Uterus (tissue), 3 donors: ENCODE measurements at regions not wholly inside any gene's neighbourhood (a gene's known extent, or its start where the extent isn't known, plus 50 kb on each side); places are given as distances from the start of the nearest gene placed in this dataset.

Experiments
- DNase-seq, 2 donors: peaks; one replicate each; pipeline ENCODE4 v3.0.0-alpha.2; 2019 to 2020
- H3K27ac ChIP-seq, 2 donors: fragments of 200-600 bp; sonication (generic); 1 replicate in 1 of 2; 2 replicates in 1 of 2; pipeline ENCODE4 v1.5.1; 2016 to 2018
- H3K27me3 ChIP-seq, 2 donors: fragments of 200-600 bp; sonication (generic); one replicate each; pipeline ENCODE4 v1.5.1; 2018 to 2019; ENCODE audit warnings: control low read depth in 1 of 2
- H3K36me3 ChIP-seq, 2 donors: fragments of 200-600 bp; sonication (generic); one replicate each; pipeline ENCODE4 v1.5.1; 2019; ENCODE audit warnings: control low read depth in 1 of 2
- H3K4me1 ChIP-seq, 2 donors: fragments of 200-600 bp; sonication (generic); one replicate each; pipeline ENCODE4 v1.5.1; 2018 to 2019; ENCODE audit warnings: control low read depth in 1 of 2
- H3K4me3 ChIP-seq, 2 donors: fragments of 200-600 bp; sonication (generic); 1 replicate in 1 of 2; 2 replicates in 1 of 2; pipeline ENCODE4 v1.5.1; 2018 to 2019; ENCODE audit warnings: mild to moderate bottlenecking in 1 of 2
- H3K9me3 ChIP-seq, 2 donors: fragments of 200-600 bp; sonication (generic); one replicate each; pipeline ENCODE4 v1.5.1; 2019; ENCODE audit warnings: control low read depth in 1 of 2
- POLR2A ChIP-seq, 2 donors: fragments of 450-650 bp; IDR thresholded peaks; one replicate each; pipeline ENCODE4 v1.6.1; 2016; ENCODE audit warnings: antibody characterized with exemption in 2 of 2, mild to moderate bottlenecking in 1 of 2, moderate library complexity in 1 of 2
- intact Hi-C: fragments of 100-400 bp; cut with DNase I; formaldehyde crosslinking; loops from one replicate; pipeline ENCODE4 v1.15.1; 2023; ENCODE audit warnings: low total_unique reads
- TF ChIP-seq, protein P1 (sequence below), 4 experiments: fragments of 200-600 bp in 2 of 4; fragments of 450-650 bp in 2 of 4; sonication (generic) in 2 of 4; IDR thresholded peaks; one replicate each; pipeline ENCODE4 v1.5.1; 2016 to 2019; ENCODE audit warnings: antibody characterized with exemption in 4 of 4, mild to moderate bottlenecking in 2 of 4, moderate library complexity in 1 of 4
- donor health status: DM: yes; HTN: yes; CAD: no.

DNA sequence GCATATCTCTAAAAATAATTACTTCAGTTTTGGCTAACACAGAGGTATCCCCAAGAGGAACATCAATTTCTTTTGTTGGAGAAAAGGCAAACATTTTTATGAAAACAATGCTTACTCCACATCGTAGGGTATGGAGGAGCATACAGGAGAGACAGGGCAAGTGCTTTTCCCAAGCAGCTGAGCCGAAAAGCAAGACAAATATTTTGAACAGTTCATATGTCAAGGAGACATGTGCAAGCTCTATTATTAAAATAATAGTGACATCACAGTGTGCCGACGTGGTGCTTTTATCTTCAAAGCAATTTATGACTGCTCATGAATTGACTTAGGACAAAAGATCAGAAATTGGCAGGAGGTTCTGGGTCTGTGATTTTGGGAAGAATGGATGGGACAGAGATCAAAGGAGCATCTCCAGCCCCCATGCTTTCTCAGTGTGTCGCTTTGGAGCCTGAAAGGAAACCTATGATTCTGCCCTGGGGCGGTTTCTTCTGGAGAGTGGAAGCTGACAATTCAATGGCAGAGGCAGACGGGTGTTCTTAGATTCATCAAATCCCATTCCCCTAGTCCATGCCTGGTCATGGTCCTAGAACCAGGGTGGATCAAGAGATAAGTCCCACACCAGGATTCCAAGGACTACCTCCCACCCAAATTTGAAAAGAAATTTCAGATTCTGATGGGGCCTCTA lies 97.1 kb downstream of the JCAD start:
- no peak for TF ChIP-seq POLR2A (IDR thresholded peaks at IDR 0.05)
- TF ChIP-seq, protein P1, sequence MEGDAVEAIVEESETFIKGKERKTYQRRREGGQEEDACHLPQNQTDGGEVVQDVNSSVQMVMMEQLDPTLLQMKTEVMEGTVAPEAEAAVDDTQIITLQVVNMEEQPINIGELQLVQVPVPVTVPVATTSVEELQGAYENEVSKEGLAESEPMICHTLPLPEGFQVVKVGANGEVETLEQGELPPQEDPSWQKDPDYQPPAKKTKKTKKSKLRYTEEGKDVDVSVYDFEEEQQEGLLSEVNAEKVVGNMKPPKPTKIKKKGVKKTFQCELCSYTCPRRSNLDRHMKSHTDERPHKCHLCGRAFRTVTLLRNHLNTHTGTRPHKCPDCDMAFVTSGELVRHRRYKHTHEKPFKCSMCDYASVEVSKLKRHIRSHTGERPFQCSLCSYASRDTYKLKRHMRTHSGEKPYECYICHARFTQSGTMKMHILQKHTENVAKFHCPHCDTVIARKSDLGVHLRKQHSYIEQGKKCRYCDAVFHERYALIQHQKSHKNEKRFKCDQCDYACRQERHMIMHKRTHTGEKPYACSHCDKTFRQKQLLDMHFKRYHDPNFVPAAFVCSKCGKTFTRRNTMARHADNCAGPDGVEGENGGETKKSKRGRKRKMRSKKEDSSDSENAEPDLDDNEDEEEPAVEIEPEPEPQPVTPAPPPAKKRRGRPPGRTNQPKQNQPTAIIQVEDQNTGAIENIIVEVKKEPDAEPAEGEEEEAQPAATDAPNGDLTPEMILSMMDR (IDR thresholded peaks at IDR 0.05) = no peak
- Histone ChIP-seq H3K4me1 (no peaks in the 10 kb centered on the region), H3K27ac (no peak overlapping the region), H3K9me3 (no peaks in the 10 kb centered on the region), H3K36me3 (no peaks in the 10 kb centered on the region), H3K4me3 (no peak overlapping the region), H3K27me3 (no peaks in the 10 kb centered on the region)
- no peak for DNase-seq
- intact Hi-C loops = no loop called here

DNA sequence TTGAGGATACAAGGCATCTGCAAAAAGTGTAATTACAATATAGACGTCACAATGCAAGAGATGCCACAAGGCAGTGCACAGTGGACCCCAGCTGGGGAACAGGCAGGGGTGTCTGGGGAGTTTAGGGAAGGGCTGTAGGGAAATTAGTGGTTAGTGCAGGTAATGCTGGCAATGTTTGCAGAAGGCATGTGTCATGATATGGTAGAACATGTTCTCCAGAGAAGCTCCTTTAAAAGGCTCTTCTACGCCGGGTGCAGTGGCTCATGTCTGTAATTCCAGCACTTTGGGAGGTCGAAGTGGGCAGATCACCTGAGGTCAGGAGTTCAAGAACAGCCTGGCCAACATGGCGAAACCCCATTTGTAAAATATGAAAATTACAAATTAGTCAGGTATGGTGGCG lies 98.0 kb downstream of the JCAD start:
- Histone ChIP-seq H3K36me3 (no peaks in the 10 kb centered on the region), H3K4me3 (no peak overlapping the region), H3K4me1 (no peaks in the 10 kb centered on the region), H3K9me3 (no peaks in the 10 kb centered on the region), H3K27me3 (no peaks in the 10 kb centered on the region), H3K27ac (no peak overlapping the region)
- TF ChIP-seq, protein P1 (IDR thresholded peaks at IDR 0.05) = no peak
- TF ChIP-seq POLR2A (IDR thresholded peaks at IDR 0.05) = no peak
- DNase-seq = no peak
- intact Hi-C loops = no loop called here

DNA sequence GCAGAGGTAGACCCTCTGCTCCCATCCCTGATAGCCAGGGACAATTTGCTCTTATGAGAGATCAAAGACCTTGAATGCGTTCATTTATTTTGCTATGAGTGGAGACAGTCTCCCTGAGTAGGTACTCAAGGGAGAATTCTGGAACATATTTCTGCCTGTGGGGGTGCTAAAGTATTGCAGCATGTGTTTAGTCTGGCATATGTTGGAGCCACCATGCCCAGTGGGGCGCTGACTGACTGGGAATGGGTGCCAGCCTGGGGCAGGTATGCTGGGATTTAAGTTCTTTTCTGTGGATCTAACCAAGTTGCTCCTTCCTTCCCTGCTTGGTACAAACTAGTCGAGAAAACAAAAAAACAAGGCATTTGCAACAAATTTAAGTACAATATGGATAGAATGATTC lies 99.1 kb downstream of the JCAD start:
- H3K36me3 ChIP-seq = no peaks in the 10 kb centered on the region
- no peaks in the 10 kb centered on the region for H3K4me1 ChIP-seq
- intact Hi-C loops = no loop called here
- H3K4me3 ChIP-seq = no peak overlapping the region
- H3K9me3 ChIP-seq = no peaks in the 10 kb centered on the region
- H3K27me3 ChIP-seq = no peaks in the 10 kb centered on the region
- DNase-seq = no peak
- no peak for TF ChIP-seq POLR2A (IDR thresholded peaks at IDR 0.05)
- TF ChIP-seq, protein P1 (IDR thresholded peaks at IDR 0.05) = no peak
- H3K27ac ChIP-seq = no peak overlapping the region

DNA sequence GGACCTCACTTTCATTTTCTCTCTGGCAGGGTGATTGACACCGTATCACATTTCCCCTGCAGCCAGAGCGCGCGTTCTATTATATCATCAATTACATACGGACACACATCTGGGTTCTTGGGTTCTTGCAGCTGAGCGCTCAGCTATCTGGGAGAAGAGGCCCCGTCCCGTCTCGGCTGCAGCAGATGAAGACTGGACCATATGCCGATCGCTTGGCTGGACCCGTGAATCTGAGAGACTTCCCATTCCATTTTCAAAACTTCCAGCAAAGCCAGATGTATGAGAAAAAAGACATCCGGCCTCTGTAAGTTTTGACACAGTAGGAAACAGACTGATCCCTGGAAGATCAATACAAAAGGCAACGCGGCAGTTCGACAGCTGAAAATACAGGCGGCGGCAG lies 99.8 kb downstream of the JCAD start:
- TF ChIP-seq POLR2A (IDR thresholded peaks at IDR 0.05) = no peak
- TF ChIP-seq, protein P1 (IDR thresholded peaks at IDR 0.05) = no peak
- no peak overlapping the region for H3K4me3 ChIP-seq
- intact Hi-C loops = no loop called here
- DNase-seq = no peak
- H3K9me3 ChIP-seq = no peaks in the 10 kb centered on the region
- no peak overlapping the region for H3K27ac ChIP-seq
- no peaks in the 10 kb centered on the region for H3K36me3 ChIP-seq
- H3K27me3 ChIP-seq = no peaks in the 10 kb centered on the region
- H3K4me1 ChIP-seq = no peaks in the 10 kb centered on the region

DNA sequence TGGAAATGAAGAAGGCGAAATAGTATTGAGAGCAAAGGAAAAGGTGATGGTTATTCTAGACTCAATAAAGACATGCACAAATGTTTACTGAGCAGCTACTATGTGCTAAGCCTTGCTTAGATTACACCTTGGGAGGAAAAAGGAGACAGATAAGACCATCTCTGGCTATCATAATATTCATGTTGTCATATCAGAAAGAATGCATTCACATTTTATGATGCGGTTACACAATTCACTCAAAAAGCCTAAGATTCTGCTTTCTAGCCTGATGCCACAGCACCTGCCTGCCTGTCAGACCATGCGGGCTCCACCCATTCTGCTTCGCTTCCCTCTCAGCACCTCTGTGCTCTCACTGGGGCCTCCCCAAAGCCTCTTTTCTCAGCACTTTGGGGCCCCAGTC lies 100.9 kb downstream of the JCAD start:
- no peak for DNase-seq
- Histone ChIP-seq H3K9me3 (no peaks in the 10 kb centered on the region), H3K36me3 (no peaks in the 10 kb centered on the region), H3K4me1 (no peaks in the 10 kb centered on the region), H3K27me3 (no peaks in the 10 kb centered on the region), H3K4me3 (no peak overlapping the region), H3K27ac (no peak overlapping the region)
- no peak for TF ChIP-seq POLR2A (IDR thresholded peaks at IDR 0.05)
- intact Hi-C loops = no loop called here

DNA sequence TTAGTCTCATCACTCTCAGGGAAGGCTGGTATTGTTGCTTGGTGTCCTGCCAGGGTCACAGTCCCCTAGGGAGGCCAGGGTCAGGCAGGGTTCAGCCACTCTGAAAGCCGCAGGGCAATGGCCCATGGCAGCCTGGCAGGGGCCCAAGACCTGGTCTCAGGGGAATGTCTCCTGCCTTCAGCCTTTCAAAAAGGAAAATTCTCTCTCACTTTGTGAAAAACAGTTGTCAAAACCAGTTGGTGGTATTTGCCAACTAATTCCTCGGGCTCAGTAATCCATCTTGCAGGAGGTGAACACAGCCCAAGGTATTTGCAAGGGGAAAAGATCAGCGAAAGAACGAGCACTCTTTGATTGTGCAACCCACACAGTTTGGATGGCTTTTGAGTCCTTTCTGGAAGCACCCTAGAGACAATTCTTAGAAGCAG lies 101.5 kb downstream of the JCAD start:
- peak in 1 of 2 donors; percentile 52 for DNase-seq
- H3K4me3 ChIP-seq = no peak overlapping the region
- no peaks in the 10 kb centered on the region for H3K36me3 ChIP-seq
- intact Hi-C loops = no loop called here
- no peaks in the 10 kb centered on the region for H3K27me3 ChIP-seq
- no peaks in the 10 kb centered on the region for H3K9me3 ChIP-seq
- TF ChIP-seq, protein P1 (IDR thresholded peaks at IDR 0.05) = no peak
- H3K4me1 ChIP-seq = no peaks in the 10 kb centered on the region
- H3K27ac ChIP-seq = no peak overlapping the region
